NT2/D1 (cell line): ENCODE measurements at regions not wholly inside any gene's neighbourhood (a gene's known extent, or its start where the extent isn't known, plus 50 kb on each side); places are given as distances from the start of the nearest gene placed in this dataset.

Experiments used
- YY1 ChIP-seq: IDR thresholded peaks from 2 replicates; pipeline ENCODE4 v1.6.1; 2011; ENCODE audit not compliant: insufficient read length, insufficient read depth
- ZNF274 ChIP-seq: IDR thresholded peaks from 2 replicates; pipeline ENCODE4 v1.6.1; 2011; ENCODE audit warnings: mild to moderate bottlenecking, low read depth, low read length

- TF ChIP-seq ZNF274: no peak
- no peak for TF ChIP-seq YY1
Measured at GRCh38 chr2:123283431-123283830, 741.7 kb upstream of the CNTNAP5 start.
